ENCODE measurements at regions not wholly inside any gene's neighbourhood (a gene's known extent, or its start where the extent isn't known, plus 50 kb on each side); places are given as distances from the start of the nearest gene placed in this dataset.
A peak's percentile ranks its signal among the peaks of the same experiment; 100 is the strongest.

- no peak for DNase-seq (ENCODE audit: low read depth, low spot score)
- in situ Hi-C loops (cut with HindIII; ENCODE audit: low sequenced_read_pairs) = no loop called here
- H3K4me3 ChIP-seq (ENCODE audit: low read depth, low read length) = no peak overlapping the region
- no peak for TF ChIP-seq CTCF (IDR thresholded peaks at IDR 0.05; ENCODE audit: low read depth, low read length)
These were observed 79.1 kb upstream of the LINC01488 start for GRCh38 chr11:69402251-69402887.

- in situ Hi-C loops (cut with HindIII; ENCODE audit: low sequenced_read_pairs) = no loop called here
- peak; percentile 34 for DNase-seq (ENCODE audit: low read depth, low spot score)
- H3K4me3 ChIP-seq (ENCODE audit: low read depth, low read length) = no peak overlapping the region
- TF ChIP-seq CTCF (IDR thresholded peaks at IDR 0.05; ENCODE audit: low read depth, low read length) = no peak
These were observed 77.8 kb upstream of the LINC01488 start for GRCh38 chr11:69403556-69404215.

GRCh38 chr11:69406060-69406459, 75.4 kb upstream of the LINC01488 start:
- DNase-seq (ENCODE audit: low read depth, low spot score) = no peak
- in situ Hi-C loops (cut with HindIII; ENCODE audit: low sequenced_read_pairs) = no loop called here
- no peak for TF ChIP-seq CTCF (IDR thresholded peaks at IDR 0.05; ENCODE audit: low read depth, low read length)
- H3K4me3 ChIP-seq (ENCODE audit: low read depth, low read length) = no peak overlapping the region

GRCh38 chr11:69409812-69410645, 71.4 kb upstream of the LINC01488 start:
- in situ Hi-C loops (cut with HindIII; ENCODE audit: low sequenced_read_pairs) = no loop called here
- DNase-seq (ENCODE audit: low read depth, low spot score) = no peak
- TF ChIP-seq CTCF (IDR thresholded peaks at IDR 0.05; ENCODE audit: low read depth, low read length) = no peak
- H3K4me3 ChIP-seq (ENCODE audit: low read depth, low read length) = no peak overlapping the region

GRCh38 chr11:69411257-69411924, 70.1 kb upstream of the LINC01488 start:
- no peak for TF ChIP-seq CTCF (IDR thresholded peaks at IDR 0.05; ENCODE audit: low read depth, low read length)
- in situ Hi-C loops (cut with HindIII; ENCODE audit: low sequenced_read_pairs) = no loop called here
- DNase-seq (ENCODE audit: low read depth, low spot score) = no peak
- H3K4me3 ChIP-seq (ENCODE audit: low read depth, low read length) = no peak overlapping the region

Data from astrocyte of the spinal cord (primary cell).